ENCODE measurements at regions not wholly inside any gene's neighbourhood (a gene's known extent, or its start where the extent isn't known, plus 50 kb on each side); places are given as distances from the start of the nearest gene placed in this dataset.

GRCh38 chr20:39944861-39945260 lies 744.2 kb downstream of the MAFB start:
- no peak for DNase-seq (ENCODE audit: extremely low read depth in 1 of 11, low read depth in 9 of 11, low spot score in 4 of 11)

DNA sequence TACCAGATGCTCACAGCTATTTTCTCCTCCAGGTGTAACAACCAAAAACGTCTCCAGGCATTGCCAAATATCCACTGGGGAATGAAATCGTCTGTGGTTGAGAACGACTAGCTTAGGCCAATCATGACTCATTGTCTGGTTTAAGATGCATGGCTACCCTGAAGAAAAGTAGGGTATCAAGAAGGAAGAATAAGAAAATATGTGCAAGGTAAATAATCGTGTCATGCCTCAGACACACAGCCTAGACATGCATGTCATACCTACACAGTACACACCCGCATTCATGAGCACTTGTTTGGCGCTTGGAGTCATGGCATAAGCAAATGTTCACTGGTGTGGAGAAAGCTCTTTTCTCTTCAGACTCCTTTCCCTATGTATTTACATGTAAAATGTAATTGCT lies 745.7 kb downstream of the MAFB start:
- no peak for DNase-seq (ENCODE audit: extremely low read depth in 1 of 11, low read depth in 9 of 11, low spot score in 4 of 11)

- no peak for DNase-seq (ENCODE audit: extremely low read depth in 1 of 11, low read depth in 9 of 11, low spot score in 4 of 11)
Observed at GRCh38 chr20:39941245-39941644, 747.8 kb downstream of the MAFB start.

GRCh38 chr20:39939241-39939865 lies 749.7 kb downstream of the MAFB start:
- DNase-seq (ENCODE audit: extremely low read depth in 1 of 11, low read depth in 9 of 11, low spot score in 4 of 11), result no peak

GRCh38 chr20:39936401-39936800 lies 752.6 kb downstream of the MAFB start:
- no peak for DNase-seq (ENCODE audit: extremely low read depth in 1 of 11, low read depth in 9 of 11, low spot score in 4 of 11)

GRCh38 chr20:39935901-39936300 lies 753.1 kb downstream of the MAFB start:
- DNase-seq (ENCODE audit: extremely low read depth in 1 of 11, low read depth in 9 of 11, low spot score in 4 of 11), result no peak

DNA sequence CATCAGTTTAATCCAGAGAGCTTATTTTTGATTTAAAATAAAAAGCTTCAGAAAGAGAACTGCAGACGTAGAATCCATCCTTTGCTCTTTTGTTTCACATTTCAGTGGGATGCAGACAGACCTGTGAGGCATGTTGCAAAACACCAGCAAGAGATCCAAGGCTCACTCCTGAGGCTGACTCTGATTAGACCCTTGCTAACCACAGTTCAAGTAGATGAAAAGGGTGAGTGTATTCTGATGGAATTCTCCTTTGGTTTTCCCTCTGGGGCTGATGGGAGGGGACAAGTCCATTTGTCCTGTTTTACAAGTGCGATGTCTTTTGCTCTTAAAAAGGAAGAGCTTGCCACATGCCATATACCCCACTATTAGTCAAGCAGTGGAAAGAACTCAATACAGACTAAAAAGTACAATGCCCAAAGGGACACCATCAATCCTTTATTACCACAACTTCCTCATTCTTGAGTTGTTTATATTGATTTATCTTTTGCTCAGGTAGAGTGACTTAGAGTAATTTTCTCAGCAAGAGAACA lies 772.7 kb downstream of the MAFB start:
- DNase-seq (ENCODE audit: extremely low read depth in 1 of 11, low read depth in 9 of 11, low spot score in 4 of 11), result no peak

GRCh38 chr20:39913274-39913673 lies 775.8 kb downstream of the MAFB start:
- DNase-seq (ENCODE audit: extremely low read depth in 1 of 11, low read depth in 9 of 11, low spot score in 4 of 11), result no peak

DNA sequence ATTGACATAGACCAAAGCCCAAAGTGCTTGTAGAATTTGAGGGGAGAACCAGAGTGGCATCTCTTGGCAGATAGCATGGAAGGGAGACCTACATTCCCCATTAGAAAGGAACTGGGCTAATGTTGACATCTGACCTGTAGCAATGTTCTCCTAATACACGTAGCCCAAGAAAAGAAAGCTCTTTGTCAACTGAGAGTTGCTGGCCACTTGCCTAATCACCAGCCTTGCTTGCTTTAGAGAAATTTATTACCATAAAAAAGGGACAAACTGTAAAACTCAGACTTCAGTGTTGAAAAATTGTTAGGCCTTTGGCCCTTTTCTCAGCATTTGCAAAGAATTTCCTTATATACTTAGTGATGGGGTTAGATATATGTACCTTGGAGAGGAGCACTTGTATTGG lies 777.5 kb downstream of the MAFB start:
- DNase-seq (ENCODE audit: extremely low read depth in 1 of 11, low read depth in 9 of 11, low spot score in 4 of 11), result no peak

DNA sequence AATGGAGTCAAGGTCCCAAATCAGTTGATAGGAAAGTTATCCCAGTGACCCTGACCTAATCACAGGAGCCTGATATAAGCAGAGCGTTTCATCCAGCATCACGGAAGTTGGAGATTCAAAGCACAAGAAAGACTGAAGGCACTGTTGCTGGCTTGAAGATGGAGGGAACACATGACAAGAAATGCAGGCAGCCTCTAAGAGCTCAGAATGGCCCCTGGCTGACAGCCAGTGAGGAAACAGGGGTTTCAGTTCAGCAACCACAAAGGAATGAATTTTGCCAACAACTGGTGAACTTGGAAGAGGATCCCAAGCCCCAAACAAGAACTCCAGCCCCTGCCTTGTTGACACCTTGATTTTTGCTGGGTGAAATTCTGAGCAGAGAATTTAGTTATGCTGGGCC lies 778.5 kb downstream of the MAFB start:
- DNase-seq (ENCODE audit: extremely low read depth in 1 of 11, low read depth in 9 of 11, low spot score in 4 of 11), result no peak

- no peak for DNase-seq (ENCODE audit: extremely low read depth in 1 of 11, low read depth in 9 of 11, low spot score in 4 of 11)
Observed at GRCh38 chr20:39909447-39909846, 779.6 kb downstream of the MAFB start.

GRCh38 chr20:39904476-39905112 lies 784.4 kb downstream of the MAFB start:
- no peak for DNase-seq (ENCODE audit: extremely low read depth in 1 of 11, low read depth in 9 of 11, low spot score in 4 of 11)

DNA sequence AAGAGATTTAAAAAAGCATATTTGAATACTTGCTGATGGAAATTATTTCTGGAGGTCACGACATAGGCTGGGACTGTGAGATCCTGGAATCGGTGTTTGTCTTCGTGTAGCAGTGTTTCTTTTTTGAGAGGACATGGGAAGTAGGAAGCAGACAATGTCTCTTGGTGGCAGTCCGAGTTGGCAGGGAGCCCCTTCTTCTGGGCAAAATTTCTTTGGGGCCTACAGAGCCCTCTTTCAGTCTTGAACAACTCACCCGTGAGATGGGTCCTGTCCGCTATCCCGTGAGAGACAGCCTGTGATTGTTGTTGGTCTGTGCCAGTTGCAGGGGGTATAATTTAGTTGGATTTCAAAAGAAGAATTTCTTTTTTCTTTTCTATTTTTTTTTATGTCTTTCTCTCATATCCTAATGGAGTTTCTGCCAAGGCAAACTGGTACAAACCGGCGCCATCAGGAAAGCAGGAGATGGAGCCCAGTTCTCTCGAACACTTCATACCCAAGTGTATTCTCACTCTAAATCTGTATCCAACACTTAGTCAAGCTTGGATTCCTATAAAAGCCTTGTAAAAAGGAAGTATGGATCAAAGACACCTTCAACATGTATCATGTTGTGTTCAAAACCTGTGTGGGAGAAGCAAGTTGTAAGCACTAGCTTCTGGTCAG lies 785.1 kb downstream of the MAFB start:
- no peak for DNase-seq (ENCODE audit: extremely low read depth in 1 of 11, low read depth in 9 of 11, low spot score in 4 of 11)

- no peak for DNase-seq (ENCODE audit: extremely low read depth in 1 of 11, low read depth in 9 of 11, low spot score in 4 of 11)
Observed at GRCh38 chr20:39899881-39900280, 789.2 kb downstream of the MAFB start.

DNA sequence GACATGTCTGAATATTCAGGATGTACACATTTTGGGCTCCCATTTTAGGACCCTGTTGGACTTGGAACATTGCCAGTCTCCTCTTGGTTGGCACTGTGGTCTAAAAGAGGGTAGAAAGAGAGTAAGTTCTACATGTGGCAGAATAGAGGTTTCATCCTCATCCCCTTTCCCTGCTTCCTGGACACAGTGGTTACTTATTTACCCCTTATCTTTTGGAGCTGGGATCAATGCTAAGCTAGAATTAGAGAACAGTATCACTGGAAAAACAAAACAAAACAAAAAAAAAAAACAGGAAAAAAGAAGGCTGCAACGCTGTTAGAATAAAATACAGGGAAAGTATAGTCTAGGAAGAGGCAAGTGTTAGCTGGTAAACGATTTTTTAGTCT lies 790.6 kb downstream of the MAFB start:
- no peak for DNase-seq (ENCODE audit: extremely low read depth in 1 of 11, low read depth in 9 of 11, low spot score in 4 of 11)

GRCh38 chr20:39897781-39898466 lies 791.1 kb downstream of the MAFB start:
- DNase-seq (ENCODE audit: extremely low read depth in 1 of 11, low read depth in 9 of 11, low spot score in 4 of 11), result no peak

- DNase-seq (ENCODE audit: extremely low read depth in 1 of 11, low read depth in 9 of 11, low spot score in 4 of 11), result no peak
Observed at GRCh38 chr20:39897058-39897457, 792.0 kb downstream of the MAFB start.

DNA sequence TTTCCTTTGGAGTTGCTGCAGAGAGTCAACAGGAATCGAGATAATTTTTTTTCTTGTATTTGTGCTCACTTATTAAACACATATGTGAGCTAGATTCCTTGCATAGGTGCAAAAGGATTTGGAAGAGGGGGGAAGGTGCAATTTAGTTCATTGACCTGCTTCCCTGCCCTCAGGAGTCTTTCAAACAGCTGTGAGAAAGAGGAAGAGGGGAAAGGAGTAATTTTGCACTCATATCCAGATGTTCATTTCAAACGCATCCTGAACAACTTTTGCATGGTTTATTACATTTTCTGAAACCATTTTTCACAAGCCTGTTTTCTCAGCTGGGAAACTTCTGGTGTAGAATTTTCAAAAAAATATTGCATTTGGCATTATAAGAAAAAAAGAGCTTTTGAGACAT lies 795.0 kb downstream of the MAFB start:
- DNase-seq (ENCODE audit: extremely low read depth in 1 of 11, low read depth in 9 of 11, low spot score in 4 of 11), result no peak

DNA sequence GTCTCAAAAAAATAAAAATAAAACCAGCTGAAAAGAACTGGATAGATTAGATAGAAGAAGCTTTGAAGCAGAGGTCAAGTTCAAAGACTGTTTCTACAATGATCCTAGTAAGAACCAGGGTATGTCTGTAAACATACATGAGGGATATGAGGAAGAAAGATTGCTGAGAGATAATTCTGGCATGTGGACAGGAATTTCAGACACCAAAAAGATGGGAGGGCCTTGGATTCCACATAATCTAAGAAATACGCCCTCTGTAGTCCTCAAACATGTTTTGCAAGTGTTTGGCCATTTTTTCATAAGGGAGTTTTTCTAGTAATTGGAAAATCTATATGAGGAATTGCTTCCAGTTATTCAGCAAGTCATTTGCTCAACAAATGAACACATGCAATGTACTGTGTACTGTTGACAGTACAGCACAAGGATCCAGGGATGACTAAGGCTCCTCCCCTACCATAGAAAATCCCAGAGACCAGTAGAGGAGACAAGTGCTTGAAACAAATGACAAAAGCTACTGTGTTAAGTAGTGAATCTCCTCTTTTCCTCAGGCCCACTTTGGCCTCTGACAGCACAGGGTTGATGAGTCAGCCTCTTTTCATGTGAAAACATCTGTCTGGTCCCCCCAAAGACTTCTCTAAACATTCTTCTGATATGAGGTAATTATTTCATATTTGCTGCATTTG lies 795.9 kb downstream of the MAFB start:
- no peak for DNase-seq (ENCODE audit: extremely low read depth in 1 of 11, low read depth in 9 of 11, low spot score in 4 of 11)

Measured in renal cortex interstitium (tissue), 11 donors.